ENCODE measurements at regions not wholly inside any gene's neighbourhood (a gene's known extent, or its start where the extent isn't known, plus 50 kb on each side); places are given as distances from the start of the nearest gene placed in this dataset.
"Not testable (repeated sequence)": the region's sequence is repeated elsewhere in the genome, so short reads cannot be mapped to it uniquely, and the experiment has no call there.

DNA sequence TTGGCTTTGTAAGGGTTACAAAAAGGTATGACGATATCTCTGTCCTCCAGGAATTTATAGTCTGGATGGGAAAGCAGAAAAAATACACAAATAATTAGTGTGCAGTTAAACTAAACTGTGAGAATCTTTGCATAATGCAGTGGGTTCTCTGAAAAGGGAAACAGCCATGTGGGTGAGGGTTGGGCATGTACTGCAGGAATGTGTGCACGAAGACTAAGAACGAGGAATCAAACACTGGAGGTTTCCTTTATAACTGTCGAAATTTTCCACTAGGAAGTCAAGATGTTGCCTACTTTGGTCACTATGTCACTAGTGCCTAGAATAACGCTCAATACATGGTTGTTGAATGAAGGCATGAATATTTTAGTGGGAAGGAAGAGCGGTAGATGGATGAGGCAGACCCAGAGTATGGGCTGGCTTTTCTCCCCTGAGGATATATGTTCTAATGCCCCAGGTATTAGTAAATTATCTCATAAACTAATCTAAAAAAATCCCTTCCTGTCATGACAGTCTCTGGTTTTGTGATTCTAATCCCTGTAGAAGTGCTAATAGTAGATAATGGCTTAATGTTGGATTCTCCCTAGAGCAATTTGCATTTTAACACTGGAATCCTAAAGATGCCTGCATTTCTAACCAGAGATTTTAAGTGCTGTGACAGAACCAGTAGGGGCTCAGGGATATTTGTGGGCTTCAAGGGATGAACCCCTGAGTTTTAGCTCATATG, 227.3 kb downstream of the NMUR2 start:
- ATAC-seq (no peak), DNase-seq (no peak)

- DNase-seq (no peak), ATAC-seq (no peak)
These were observed 233.2 kb downstream of the NMUR2 start for GRCh38 chr5:152171888-152172287.

DNA sequence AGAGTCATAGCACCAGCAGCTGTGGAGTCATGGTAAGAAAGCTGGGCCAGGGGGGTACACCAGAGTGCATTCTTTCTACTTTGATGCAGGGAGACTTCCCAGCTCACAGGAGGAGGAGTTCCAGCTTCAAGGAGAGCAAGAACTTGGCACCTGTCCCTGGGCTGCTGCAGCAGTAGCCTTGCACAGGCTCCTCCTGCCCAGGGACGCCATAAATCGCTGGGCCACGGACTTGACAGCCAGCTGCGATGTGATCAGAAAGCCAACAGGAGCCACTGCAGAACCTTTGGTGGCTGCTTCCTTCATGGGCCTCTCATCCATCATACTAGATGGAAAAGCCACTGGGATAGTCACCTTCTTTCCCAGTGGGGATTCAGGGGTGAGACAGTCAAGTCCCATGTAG, 234.7 kb downstream of the NMUR2 start:
- DNase-seq = no peak

DNA sequence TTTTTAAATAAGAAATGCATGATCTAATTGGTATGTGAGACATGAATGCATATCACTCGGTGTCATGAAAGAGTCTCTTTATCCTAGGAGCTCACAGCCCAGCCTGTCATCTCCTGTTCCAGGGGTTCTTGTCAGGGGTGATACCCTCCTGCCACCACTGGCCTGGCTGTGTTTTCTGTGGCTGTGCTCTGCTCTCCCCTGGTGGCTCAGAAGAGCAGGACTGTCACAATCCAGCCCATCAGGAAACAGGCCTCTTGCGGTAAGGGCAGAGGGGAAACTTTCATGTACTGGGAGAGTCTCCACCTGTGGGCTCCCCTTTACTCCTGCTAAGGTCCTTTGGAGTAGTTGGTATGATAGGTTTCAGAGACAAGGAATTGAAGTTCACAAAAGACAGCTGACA, 240.2 kb upstream of the GLRA1 start:
- no peak for DNase-seq
- no peak for ATAC-seq

More for the DNA sequence above, 234.7 kb downstream of the NMUR2 start:
- ATAC-seq = no peak

GRCh38 chr5:152159894-152160293, 235.2 kb upstream of the GLRA1 start:
- not testable (repeated sequence) for ATAC-seq, DNase-seq

- not testable (repeated sequence) for DNase-seq, ATAC-seq
These were observed 229.8 kb upstream of the GLRA1 start for GRCh38 chr5:152154452-152154851.

DNA sequence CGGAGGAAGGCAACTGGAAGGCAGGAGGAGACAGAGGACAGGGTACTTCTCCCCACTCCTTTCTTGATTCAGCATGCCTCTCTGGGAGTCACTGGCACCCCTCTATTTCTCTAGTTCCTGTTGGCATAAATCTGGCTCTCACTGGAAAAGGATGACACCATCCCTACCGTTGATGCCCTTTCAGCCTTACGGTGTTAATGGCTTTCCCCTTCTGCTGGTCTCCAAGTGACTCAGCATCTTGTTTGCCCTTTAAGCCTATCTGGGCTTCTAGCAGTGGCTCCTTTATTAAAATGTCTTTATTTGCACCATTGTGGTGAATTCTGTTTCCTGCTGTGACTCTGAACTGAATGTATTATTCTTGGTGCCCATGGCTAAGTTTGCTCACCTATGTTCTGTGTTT, 227.3 kb upstream of the GLRA1 start:
- DNase-seq (no peak), ATAC-seq (no peak)

DNA sequence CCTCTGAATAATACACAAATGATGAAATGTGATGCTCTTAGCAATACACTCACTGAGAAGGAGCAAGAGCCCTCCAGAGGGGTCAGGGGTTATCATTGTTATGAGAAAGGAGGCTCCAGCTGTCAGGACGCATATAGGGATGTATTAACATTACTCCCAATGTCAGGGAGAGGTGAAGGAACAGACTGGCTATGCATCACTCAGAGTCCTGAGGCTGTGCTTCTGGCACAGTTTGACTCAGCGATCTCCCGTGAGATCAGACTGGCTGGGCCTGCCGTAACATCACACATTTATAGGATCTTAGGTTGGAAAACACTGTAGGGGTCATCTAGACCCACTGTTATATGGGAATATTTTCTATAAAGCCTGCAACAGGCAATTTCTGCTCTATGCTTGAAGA, 226.5 kb upstream of the GLRA1 start:
- DNase-seq = no peak
- ATAC-seq = no peak

DNA sequence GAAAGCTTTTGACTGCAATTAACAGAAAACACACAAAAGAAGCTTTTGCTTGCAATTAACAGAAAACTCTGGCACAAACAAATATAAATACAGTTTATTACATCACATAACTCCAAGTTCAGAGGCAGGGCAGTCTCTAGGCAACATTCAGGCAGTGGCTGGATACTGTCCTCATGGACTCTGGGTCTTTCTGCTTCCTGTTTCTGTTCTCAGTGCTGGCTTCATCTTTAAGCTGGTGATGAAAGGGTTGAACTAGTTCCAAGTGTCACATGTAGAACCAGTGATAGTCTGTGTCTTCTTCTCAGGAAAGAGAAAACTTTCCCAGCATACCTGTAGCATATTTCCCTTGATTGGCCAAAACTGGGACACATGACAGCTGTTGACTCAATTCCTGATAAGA, 222.6 kb upstream of the GLRA1 start:
- DNase-seq = no peak
- ATAC-seq = no peak

GRCh38 chr5:152146566-152146965, 221.9 kb upstream of the GLRA1 start:
- DNase-seq = no peak
- no peak for ATAC-seq

DNA sequence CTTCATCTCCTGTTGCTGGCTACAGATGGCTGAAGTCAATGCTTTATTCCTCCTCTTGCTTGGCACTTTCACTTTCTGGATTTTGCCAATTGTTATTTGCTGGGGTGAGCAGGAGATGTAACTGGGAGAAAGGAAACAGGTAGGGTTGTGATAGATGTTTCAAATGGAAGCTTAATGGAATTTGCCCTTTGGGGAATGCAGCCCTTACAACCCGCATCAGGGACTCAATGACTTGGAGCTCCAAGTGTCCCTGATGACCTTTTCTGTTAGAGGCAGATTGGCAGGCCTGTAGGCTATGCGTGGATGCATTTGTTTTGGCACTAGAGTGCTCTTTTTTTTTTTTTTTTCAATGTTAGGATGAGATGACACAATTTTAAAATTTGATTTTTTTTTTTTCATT, 219.9 kb upstream of the GLRA1 start:
- no peak for DNase-seq
- ATAC-seq = no peak

DNA sequence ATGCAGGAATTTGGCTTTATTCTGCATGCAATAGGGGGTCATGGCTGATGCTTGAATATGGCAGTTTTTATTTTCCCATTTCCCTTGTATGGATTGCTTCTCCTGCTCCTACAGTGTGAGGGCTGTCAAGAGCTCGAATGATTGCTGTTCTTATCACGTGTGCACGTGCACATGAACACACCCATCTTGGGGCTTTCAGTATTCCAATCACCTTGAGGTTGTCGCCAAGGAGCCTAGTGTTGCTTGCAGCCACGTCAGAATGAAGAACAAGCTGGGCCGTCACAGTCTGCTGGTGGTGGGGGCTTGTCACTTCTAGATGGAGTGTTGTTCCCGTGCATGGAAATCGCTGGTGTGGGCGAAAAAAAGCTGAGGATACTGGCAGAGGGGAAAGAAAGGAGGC, 219.4 kb upstream of the GLRA1 start:
- ATAC-seq (no peak), DNase-seq (no peak)

GRCh38 chr5:152142840-152143469, 218.3 kb upstream of the GLRA1 start:
- no peak for ATAC-seq
- DNase-seq = peak; percentile 71

DNA sequence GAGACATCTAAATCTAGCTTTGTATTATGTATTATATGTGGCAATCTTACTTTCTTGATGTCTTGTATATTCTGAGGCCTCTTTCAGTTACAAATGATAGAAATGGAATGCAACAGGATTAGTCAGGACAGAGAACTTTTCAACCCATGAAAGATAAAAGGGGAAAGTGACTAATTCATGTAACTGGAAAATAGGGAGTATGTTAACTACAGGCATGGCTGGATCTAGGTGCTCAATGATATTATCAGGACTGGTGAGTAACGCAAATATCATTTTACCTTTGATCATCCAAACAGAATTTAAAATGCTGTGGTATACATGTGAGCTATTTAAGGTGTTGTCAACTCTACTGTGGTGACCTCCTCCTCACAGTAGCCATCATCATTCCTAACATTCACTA, 215.7 kb upstream of the GLRA1 start:
- ATAC-seq (no peak), DNase-seq (no peak)

DNA sequence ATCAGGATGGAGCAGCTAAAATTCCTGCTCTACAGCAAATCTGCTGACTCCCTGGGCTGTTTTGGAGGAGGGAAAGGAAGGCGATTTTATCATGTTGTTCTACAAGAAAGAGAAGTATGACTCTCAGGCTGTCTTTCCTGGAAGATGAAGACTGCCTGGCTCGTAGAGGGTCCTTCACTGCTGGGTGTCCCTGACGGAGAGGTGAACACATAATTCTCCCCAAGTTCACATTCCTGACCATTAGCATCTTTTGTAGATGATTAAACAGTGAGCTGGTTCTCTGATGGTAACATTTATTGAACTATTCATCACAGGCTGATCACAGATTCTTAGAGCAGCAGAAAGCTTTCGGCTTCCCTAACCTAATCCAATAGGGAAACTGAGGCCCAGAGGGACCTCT, 212.4 kb upstream of the GLRA1 start:
- DNase-seq = no peak

DNA sequence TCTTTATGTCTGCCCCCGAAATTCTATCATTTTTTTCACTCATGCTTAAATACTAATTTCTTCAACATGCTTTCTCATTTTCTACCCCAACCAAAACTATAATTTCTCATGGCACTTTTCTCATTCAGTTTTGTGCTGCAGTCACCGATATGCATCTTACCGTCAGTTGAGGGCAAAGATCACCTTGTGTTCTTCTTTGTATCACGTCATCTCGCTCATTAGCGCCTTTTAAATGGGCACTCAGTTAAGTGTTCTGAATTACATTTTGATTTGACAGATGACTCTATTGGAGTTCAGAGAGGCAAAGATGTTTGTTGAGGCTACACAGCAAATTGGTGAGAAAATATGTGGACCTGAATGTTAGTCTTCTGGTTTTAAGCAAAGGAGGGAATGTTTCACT, 211.7 kb upstream of the GLRA1 start:
- ATAC-seq = no peak
- DNase-seq = no peak

More for the DNA sequence above, 212.4 kb upstream of the GLRA1 start:
- no peak for ATAC-seq

DNA sequence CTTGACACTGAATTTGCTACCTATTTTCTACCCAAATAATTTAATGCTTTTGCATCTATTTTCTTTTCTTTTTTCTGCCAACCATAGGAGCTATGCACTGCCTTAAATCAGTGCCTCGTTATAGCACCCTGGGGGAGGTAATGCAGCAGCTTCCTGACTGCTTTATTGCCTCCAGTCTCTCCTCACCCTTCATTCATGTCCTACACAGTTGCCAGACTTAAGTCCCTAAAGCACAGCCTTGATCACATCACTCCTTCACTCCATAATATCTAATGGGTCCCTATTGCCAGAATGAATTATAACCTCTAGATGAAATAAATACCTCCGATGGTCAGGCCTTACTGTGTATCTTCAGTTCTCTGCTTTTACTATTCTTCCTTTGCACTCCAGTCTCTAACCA, 211.2 kb upstream of the GLRA1 start:
- no peak for ATAC-seq
- no peak for DNase-seq

DNA sequence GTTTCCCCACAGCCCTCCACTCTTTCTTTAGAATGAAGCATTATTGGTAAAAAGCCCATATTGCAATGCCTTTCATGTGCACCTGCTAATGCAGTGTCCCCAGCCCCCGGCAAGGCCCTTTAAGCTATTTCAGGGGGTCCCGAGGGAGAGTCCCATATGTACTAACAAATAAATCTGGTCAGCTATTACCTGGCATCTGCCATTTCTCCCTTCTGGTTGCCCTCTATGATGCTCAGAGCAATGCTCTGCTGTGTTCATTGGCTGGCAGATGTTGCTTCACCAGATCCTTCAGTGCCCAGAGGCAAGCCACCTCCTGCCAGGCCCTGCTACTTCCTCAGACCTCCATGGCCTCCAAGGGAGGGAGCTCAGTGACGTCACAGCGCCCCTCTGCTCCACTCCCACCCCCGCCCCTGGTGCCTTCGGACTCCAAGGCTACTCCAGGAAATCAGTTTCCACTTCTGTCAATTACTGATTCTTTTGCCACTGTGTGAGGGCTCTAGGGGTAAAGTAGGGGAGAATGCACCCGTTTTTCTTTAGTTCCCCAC, 201.1 kb upstream of the GLRA1 start:
- ATAC-seq (no peak), DNase-seq (no peak)

- ATAC-seq (no peak), DNase-seq (no peak)
These were observed 199.9 kb upstream of the GLRA1 start for GRCh38 chr5:152124409-152125041.

DNA sequence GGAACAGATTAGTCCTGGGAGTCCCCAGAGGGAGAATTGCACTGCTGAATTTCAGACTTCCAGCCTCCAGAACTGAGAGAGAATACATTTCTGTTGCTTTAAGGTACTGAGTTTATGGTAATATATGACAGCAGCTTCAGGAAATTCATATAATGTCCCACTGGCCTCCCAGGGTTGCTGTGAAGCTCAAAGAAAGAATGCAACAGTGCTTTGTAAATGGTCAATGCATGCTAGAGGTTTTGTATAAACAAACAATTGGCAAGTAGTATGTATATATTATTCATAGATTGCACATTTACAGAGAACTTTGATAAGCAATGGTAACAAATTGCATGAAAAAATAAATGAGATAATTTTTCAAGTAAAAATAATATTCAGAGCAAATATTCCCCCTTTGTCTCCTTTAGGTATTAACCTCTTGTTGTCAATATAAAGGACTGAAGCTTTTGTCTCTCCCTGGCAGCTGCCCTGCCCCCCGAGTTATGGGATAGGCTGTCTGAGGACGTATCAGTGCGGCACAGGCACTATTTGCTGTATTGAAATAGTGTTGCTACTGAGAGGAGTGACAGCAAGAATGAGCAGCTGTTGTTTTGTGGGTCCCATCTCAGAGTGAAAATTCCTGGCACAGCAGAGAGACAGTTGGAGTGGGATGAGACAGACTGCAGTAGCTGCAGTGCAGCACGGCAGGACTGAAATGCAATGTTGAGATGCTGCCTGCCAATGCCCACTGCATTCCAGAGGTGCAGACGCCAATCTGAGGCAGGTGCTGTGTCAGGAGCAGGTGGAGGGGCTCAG, 194.2 kb upstream of the GLRA1 start:
- DNase-seq (no peak), ATAC-seq (no peak)

GRCh38 chr5:152116934-152117333, 192.3 kb upstream of the GLRA1 start:
- DNase-seq (no peak), ATAC-seq (no peak)

DNA sequence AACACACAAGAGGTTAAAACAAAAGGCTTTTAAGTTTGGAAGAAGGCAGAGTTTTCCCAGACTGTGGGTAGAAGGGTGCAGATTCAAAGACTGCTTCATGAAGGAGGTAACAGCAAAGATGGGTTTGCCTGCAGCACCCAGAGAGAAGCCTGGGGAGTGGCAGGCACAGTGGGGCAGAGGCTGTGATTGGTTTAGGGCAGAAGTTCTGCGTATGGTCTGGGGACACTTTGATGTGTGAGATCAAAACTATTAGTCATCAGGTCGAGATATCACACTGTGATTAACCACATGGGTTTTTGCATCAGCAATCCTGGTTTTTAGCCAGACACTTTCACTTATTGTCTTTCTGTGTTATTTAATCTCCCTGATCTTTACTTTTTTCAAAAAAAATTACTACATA, 188.8 kb upstream of the GLRA1 start:
- ATAC-seq = peak; percentile 98
- peak; percentile 51 for DNase-seq

DNA sequence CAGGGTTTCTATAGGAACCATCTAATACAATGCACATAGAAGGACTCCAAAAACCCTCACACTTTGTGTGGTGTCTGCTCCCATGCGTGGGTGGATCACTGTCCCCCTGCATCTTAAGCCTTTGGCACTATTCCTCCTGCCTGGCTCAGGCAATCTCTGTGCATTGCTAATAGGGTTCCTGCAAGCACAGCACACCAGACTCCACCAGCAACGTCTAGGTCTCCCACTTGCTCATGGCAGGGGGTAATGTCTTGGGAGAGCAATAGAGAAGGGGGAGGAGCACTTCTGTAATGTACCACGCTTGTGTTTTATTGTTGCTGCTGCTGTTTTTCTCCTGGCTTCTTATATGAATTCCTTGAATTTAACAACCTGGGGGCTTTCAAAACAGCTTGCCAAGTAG, 182.6 kb upstream of the GLRA1 start:
- ATAC-seq = no peak
- no peak for DNase-seq
